ENCODE measurements at regions not wholly inside any gene's neighbourhood (a gene's known extent, or its start where the extent isn't known, plus 50 kb on each side); places are given as distances from the start of the nearest gene placed in this dataset.

- H3K9me3 Mint-ChIP-seq (ENCODE audit: unreplicated experiment), result peaks cover 1% of the 10 kb centered on the region
Measured at GRCh38 chr1:2962541-2962940, 58.7 kb upstream of the ACTRT2 start.

GRCh38 chr1:2962946-2963345, 58.3 kb upstream of the ACTRT2 start:
- Mint-ChIP-seq H3K36me3 (ENCODE audit: low read depth, unreplicated experiment) (no peaks in the 10 kb centered on the region), H3K27ac (ENCODE audit: unreplicated experiment) (no peak overlapping the region), H3K4me1 (ENCODE audit: low read depth, unreplicated experiment) (no peaks in the 10 kb centered on the region), H3K27me3 (ENCODE audit: low read depth, unreplicated experiment) (peaks cover 11% of the 10 kb centered on the region), H3K4me3 (ENCODE audit: unreplicated experiment) (no peak overlapping the region), H3K9me3 (ENCODE audit: unreplicated experiment) (peaks cover 1% of the 10 kb centered on the region)
- Histone ChIP-seq H4K20me1 (ENCODE audit: insufficient read depth, low read length) (no peaks in the 10 kb centered on the region), H3K9me3 (ENCODE audit: insufficient read depth, low read depth, low read length) (peaks cover 20% of the 10 kb centered on the region), H3K27me3 (ENCODE audit: insufficient read depth, low read length) (no peaks in the 10 kb centered on the region), H3K4me3 (ENCODE audit: insufficient read depth, low read depth, low read length) (no peak overlapping the region), H3K79me2 (ENCODE audit: insufficient read depth, low read length) (no peaks in the 10 kb centered on the region), H3K36me3 (ENCODE audit: insufficient read depth, low read length) (no peaks in the 10 kb centered on the region), H3K4me1 (ENCODE audit: insufficient read depth, low read length) (no peaks in the 10 kb centered on the region), H3K9ac (ENCODE audit: low read length) (no peak overlapping the region), H2AFZ (ENCODE audit: low read depth, low read length) (no peak overlapping the region), H3K27ac (ENCODE audit: low read depth, low read length) (no peak overlapping the region), H3K4me2 (ENCODE audit: low read length) (no peak overlapping the region)
- TF ChIP-seq EZH2 (IDR thresholded peaks at IDR 0.05; ENCODE audit: insufficient read depth, low read length) (no peak), CTCF (IDR thresholded peaks at IDR 0.05; ENCODE audit: insufficient read depth, low read depth, low read length) (no peak)
- DNase-seq (ENCODE audit: low read depth) (no peak), FAIRE-seq (no peak)

More at GRCh38 chr1:2962541-2962940, 58.7 kb upstream of the ACTRT2 start:
- no peak overlapping the region for H3K4me3 Mint-ChIP-seq (ENCODE audit: unreplicated experiment)
- H3K4me3 ChIP-seq (ENCODE audit: insufficient read depth, low read depth, low read length), result no peak overlapping the region
- no peak overlapping the region for H2AFZ ChIP-seq (ENCODE audit: low read depth, low read length)
- H3K27ac ChIP-seq (ENCODE audit: low read depth, low read length), result no peak overlapping the region
- H3K36me3 Mint-ChIP-seq (ENCODE audit: low read depth, unreplicated experiment), result no peaks in the 10 kb centered on the region
- no peak overlapping the region for H3K4me2 ChIP-seq (ENCODE audit: low read length)
- H3K4me1 Mint-ChIP-seq (ENCODE audit: low read depth, unreplicated experiment), result no peaks in the 10 kb centered on the region
- DNase-seq (ENCODE audit: low read depth) (no peak), FAIRE-seq (no peak)
- no peak overlapping the region for H3K27ac Mint-ChIP-seq (ENCODE audit: unreplicated experiment)
- H3K9ac ChIP-seq (ENCODE audit: low read length), result no peak overlapping the region
- no peaks in the 10 kb centered on the region for H3K4me1 ChIP-seq (ENCODE audit: insufficient read depth, low read length)
- no peaks in the 10 kb centered on the region for H3K27me3 ChIP-seq (ENCODE audit: insufficient read depth, low read length)
- no peaks in the 10 kb centered on the region for H3K36me3 ChIP-seq (ENCODE audit: insufficient read depth, low read length)
- TF ChIP-seq EZH2 (IDR thresholded peaks at IDR 0.05; ENCODE audit: insufficient read depth, low read length), result no peak
- no peak for TF ChIP-seq CTCF (IDR thresholded peaks at IDR 0.05; ENCODE audit: insufficient read depth, low read depth, low read length)
- H3K79me2 ChIP-seq (ENCODE audit: insufficient read depth, low read length), result no peaks in the 10 kb centered on the region
- peaks cover 11% of the 10 kb centered on the region for H3K27me3 Mint-ChIP-seq (ENCODE audit: low read depth, unreplicated experiment)
- H3K9me3 ChIP-seq (ENCODE audit: insufficient read depth, low read depth, low read length), result peaks cover 20% of the 10 kb centered on the region
- H4K20me1 ChIP-seq (ENCODE audit: insufficient read depth, low read length), result no peaks in the 10 kb centered on the region

- Histone ChIP-seq H3K27ac (ENCODE audit: low read depth, low read length) (no peak overlapping the region), H3K9me3 (ENCODE audit: insufficient read depth, low read depth, low read length) (peaks cover 12% of the 10 kb centered on the region), H2AFZ (ENCODE audit: low read depth, low read length) (no peak overlapping the region), H4K20me1 (ENCODE audit: insufficient read depth, low read length) (no peaks in the 10 kb centered on the region), H3K4me3 (ENCODE audit: insufficient read depth, low read depth, low read length) (no peak overlapping the region), H3K4me2 (ENCODE audit: low read length) (no peak overlapping the region), H3K79me2 (ENCODE audit: insufficient read depth, low read length) (no peaks in the 10 kb centered on the region), H3K27me3 (ENCODE audit: insufficient read depth, low read length) (no peaks in the 10 kb centered on the region), H3K36me3 (ENCODE audit: insufficient read depth, low read length) (no peaks in the 10 kb centered on the region), H3K9ac (ENCODE audit: low read length) (no peak overlapping the region), H3K4me1 (ENCODE audit: insufficient read depth, low read length) (no peaks in the 10 kb centered on the region)
- Mint-ChIP-seq H3K9me3 (ENCODE audit: unreplicated experiment) (no peaks in the 10 kb centered on the region), H3K4me1 (ENCODE audit: low read depth, unreplicated experiment) (no peaks in the 10 kb centered on the region), H3K27ac (ENCODE audit: unreplicated experiment) (no peak overlapping the region), H3K4me3 (ENCODE audit: unreplicated experiment) (no peak overlapping the region), H3K27me3 (ENCODE audit: low read depth, unreplicated experiment) (peaks cover 4% of the 10 kb centered on the region), H3K36me3 (ENCODE audit: low read depth, unreplicated experiment) (no peaks in the 10 kb centered on the region)
- FAIRE-seq (no peak), DNase-seq (ENCODE audit: low read depth) (no peak)
- TF ChIP-seq CTCF (IDR thresholded peaks at IDR 0.05; ENCODE audit: insufficient read depth, low read depth, low read length) (no peak), EZH2 (IDR thresholded peaks at IDR 0.05; ENCODE audit: insufficient read depth, low read length) (no peak)
Measured at GRCh38 chr1:2965676-2966075, 55.6 kb upstream of the ACTRT2 start.
